LHCN-M2 (cell line): ENCODE measurements at regions not wholly inside any gene's neighbourhood (a gene's known extent, or its start where the extent isn't known, plus 50 kb on each side); places are given as distances from the start of the nearest gene placed in this dataset.
"Not testable (repeated sequence)": the region's sequence is repeated elsewhere in the genome, so short reads cannot be mapped to it uniquely, and the experiment has no call there.

Experiments used
- DNase-seq: peaks from one replicate; pipeline ENCODE4 v3.0.0-alpha.2; 2012; ENCODE audit warnings: low read depth

DNA sequence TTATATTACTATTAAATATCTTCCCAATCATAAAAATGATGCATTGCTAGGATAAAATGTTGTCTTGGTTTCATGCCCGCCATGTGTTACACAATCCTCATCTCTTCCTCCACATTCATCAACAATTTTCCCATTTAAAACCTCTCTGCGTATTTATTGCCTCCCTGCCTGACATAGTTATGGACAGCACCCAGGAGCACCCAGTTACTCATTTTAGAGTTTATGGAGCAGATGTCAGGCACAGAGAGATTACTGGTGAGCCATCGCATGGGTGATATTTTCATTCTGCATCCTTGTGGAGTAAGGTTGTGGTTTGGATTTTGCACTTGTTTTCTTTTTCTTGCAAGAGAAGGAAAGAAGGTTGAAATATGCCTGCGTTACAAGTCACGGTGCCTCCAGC lies 116.7 kb upstream of the NPAS2 start:
- no peak for DNase-seq

DNA sequence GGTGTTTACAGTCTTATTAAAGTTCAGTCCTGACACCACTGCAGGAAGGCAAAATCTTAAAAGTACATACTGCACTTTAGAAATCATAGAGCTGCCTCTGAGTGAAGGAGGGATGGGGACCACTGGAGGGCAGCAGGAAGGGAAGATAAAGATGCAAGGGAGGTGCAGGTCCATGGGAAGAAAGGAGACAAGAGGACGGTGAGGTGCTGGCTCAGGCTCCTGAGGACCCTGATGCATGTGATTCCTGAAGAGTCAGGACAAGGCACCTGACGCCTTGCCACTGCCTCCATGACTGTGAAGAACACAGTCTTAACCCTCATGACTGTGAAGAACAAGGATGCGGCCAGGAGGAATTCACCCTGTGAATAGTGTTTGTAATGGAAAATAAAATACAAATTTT lies 116.2 kb upstream of the NPAS2 start:
- DNase-seq: no peak

GRCh38 chr2:100704156-100704555 lies 115.8 kb upstream of the NPAS2 start:
- no peak for DNase-seq

GRCh38 chr2:100704711-100705110 lies 115.2 kb upstream of the NPAS2 start:
- no peak for DNase-seq

DNA sequence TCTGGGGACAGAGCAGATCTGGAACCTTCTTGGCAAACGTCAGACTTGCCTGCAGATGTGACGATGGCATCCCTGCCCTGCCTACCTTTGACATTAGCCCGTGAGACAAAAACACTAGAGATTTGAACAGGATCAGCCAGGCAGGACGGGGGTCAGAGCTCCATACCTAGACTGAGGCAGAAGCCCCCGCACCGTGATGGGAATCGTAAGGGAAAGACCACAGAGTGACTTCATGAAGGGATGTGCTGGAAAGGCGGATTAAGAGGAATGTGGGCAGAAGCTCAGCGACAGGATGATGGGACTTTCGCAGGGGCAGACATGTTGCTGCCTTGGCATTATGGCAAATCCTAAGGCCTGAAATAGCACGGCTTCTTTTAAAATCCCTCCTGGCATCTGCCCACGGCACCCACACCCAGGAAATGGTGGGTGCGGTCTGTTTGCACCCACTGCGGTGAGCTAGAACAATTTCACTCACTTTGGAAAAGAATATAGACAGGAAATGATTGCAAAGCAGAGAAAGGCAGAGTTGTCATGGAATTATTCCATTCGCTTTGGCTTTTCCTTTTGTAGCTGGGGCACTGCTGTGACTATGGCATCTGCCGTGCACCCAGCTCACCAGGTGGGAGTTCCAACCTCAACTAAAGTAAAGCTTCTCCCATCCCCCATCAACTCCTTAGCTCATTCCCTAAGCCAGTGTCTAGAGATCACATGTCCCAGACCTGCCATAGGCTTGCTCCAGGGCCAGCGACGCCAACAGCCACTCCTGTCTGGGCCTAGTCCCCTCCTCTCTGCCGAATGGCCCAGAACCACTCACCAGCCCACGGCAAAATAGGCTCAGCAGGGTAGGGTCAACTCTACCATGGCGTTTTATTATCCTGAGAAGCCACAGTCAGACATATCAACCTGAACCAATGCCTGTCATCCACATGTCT lies 112.7 kb upstream of the NPAS2 start:
- no peak for DNase-seq

DNA sequence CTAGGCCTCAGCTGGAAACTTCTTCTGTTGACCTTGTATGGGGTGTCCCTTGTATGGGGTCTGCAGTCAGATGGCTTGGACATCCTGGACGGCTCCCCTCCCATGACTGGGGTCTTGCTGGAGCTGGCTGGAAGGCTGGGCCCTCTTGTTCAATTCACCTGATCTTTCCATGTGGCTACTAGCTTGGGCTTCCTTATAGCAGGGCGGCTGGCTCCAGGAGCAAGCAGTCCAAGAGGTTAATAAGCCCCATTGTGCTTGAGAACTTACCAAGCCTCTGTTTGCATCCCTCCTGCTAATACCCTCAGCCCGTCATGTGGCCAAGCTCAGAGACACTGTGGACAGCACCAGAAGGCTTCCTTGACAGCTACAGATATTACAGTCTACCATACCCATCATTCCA lies 111.6 kb upstream of the NPAS2 start:
- no peak for DNase-seq

- DNase-seq: no peak
Measured at GRCh38 chr2:100713106-100713505, 106.8 kb upstream of the NPAS2 start.

- not testable (repeated sequence) for DNase-seq
Measured at GRCh38 chr2:100714396-100715010, 105.4 kb upstream of the NPAS2 start.

DNA sequence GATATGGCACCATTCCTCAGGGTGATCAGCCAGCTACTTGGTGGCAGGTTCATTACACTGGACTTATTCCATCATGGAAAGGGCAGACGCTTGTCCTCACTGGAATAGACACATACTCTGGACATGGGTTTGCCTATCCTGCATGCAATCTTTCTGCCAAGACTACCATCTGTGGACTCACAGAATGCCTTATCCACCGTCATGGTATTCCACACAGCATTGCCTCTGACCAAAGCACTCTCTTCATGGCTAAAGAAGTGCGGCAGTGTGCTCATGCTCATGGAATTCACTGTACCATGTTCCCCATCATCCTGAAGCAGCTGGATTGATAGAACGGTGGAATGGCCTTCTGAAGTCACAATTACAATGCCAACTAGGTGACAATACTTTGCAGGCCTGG lies 104.1 kb upstream of the NPAS2 start:
- DNase-seq: not testable (repeated sequence)

- DNase-seq: no peak
Measured at GRCh38 chr2:100716581-100716980, 103.4 kb upstream of the NPAS2 start.

GRCh38 chr2:100718065-100718629 lies 101.8 kb upstream of the NPAS2 start:
- no peak for DNase-seq

- no peak for DNase-seq
Measured at GRCh38 chr2:100720445-100720844, 99.5 kb upstream of the NPAS2 start.

- no peak for DNase-seq
Measured at GRCh38 chr2:100721693-100722092, 98.2 kb upstream of the NPAS2 start.

GRCh38 chr2:100722125-100722524 lies 97.8 kb upstream of the NPAS2 start:
- DNase-seq: no peak

GRCh38 chr2:100726866-100727265 lies 93.1 kb upstream of the NPAS2 start:
- no peak for DNase-seq

DNA sequence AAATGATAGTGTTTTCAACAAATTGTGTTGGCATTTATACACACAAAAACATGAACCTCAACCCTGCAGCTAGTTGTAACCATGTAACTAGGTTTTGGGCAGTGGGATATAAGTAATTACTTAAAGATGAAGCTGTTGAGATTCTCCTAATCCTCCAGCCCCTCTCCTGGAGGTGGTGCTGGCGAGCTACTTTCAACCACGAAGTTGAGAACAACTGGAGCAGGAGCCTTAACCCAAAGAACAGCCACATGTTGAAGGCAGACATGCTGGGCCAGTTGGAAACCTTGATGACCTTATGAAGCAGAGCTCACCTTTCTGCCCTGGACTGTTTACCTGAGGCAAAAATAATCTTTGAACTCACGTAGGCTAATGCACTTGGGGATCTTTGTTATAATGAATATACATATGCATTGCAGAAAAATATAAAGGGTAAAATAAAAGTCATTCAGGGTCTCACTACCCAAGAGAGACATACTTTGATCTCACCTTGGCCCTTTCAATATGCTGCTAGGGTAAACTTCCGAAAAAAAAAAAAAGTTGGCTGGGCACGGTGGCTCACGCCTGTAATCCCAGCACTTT lies 89.6 kb upstream of the NPAS2 start:
- peak; percentile 70 for DNase-seq

DNA sequence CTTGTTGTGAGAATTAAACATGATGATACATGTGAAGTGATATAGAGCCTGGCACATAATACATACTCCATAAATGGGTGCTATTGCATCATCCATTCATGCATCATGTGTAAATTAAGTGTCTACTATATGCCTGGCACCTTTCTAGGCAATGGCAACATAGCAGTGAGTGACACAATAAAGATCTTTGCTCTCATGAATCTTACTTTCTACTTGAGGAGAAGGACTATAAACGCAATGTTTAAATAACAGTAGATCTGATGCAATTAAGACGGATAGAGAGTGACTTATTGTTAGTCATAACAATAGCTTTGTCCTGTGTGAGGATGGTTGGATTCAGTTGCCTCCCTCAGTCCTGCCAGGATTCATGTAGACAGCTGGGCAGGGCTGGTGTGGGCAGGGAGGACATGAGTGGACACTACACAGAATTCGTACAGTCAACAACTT lies 88.4 kb upstream of the NPAS2 start:
- peak; percentile 91 for DNase-seq

DNA sequence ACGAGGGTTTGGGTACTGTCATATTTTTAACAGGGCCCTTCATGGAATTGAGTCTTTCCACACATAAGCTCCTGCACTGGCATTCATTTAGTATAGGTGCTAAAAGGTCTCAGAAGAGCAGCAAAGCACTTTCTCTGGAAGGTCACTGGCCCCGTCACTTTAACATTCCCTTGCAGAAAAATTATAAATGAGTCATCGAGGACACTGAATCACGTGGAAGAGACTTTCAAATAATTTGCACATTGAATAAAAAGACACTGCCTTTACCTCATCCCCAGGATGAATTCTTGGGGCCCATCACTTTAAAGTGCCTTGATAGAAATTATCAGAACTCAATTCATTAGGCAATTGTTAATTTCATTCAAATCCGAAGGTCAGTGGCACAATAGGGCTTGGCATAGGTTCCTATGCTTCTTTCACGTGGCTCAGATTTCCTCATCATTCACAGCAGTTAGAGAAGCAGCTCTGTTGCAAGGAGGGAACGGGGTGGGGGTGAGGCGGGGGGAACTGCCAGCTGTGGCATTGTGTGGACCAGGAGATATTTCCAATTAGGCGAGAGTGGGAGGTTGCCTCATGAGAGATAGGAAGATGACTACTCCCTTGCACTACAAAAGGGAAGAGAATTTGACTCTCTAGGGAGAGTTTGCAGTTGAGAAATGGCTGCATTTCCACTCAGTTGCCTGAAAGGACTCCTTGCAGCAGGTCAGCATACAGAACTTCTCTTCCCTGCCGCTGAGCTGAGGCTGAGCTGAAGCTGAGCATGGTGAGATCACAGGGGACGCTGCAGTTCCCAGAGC lies 86.3 kb upstream of the NPAS2 start:
- peak; percentile 87 for DNase-seq

DNA sequence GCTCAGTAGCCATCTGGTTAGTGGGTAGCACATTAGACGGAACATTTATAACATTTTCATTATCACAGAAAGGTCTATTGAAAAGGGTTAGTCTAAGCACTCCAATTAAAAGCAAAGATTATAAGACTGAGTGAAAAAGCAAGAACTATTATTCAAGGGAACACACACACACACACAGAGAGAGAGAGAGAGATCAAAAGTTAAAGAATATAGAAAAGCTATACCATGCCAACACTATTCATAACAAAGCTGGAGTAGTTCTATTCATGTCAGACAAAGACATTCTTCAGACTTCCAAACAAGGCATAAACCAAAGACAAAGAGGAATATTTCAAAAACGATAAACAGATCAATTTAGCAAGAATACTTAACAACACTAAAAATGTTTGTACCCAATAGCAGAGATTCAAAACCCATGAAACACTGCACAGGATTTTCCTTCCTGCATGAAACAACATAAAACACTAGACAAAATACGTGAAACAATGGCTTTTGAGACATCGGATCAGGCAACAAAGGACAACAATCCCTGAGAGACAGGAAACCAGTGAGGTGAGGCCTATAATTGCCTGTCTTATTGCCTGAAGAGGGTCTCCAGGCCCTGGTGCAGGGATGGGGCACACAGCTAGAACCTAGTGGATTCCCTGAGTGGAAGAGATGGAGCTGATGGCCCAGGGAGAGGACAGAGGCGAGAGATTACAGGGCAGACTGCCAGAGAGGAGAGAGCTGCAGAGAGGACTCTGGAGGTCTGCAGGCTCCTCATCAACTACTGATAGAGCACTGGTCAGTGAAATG lies 83.6 kb upstream of the NPAS2 start:
- DNase-seq: no peak

GRCh38 chr2:100739735-100740432 lies 80.1 kb upstream of the NPAS2 start:
- no peak for DNase-seq
